GM21381 (cell line): ENCODE measurements at regions not wholly inside any gene's neighbourhood (a gene's known extent, or its start where the extent isn't known, plus 50 kb on each side); places are given as distances from the start of the nearest gene placed in this dataset.

Source experiments
- ATAC-seq: cut with Tn5 transposase; IDR thresholded peaks from one replicate; pipeline ENCODE4 v1.9.1; 2021; ENCODE audit warnings: mild to moderate bottlenecking, moderate library complexity; ENCODE audit not compliant: unreplicated experiment

DNA sequence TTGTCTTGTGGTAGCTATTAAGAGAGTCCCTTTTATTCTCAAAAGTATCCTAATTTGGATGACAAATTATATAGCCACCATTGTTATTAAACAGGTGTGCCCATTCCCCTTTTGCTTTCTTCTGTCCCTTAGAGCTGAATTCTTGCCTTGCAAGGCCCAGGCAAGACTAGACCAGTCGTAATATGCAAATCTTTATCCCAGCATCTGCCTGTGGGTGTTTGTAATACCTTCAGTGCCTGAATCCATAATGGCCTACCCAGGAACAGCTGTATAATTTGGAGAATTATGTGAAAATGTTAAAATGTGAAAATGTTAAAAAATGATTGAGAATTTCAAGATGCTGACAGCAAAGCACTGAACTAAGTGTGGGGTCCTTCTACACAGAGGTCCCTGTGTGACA, 403.0 kb upstream of the RBMS3 start:
- no peak for ATAC-seq

DNA sequence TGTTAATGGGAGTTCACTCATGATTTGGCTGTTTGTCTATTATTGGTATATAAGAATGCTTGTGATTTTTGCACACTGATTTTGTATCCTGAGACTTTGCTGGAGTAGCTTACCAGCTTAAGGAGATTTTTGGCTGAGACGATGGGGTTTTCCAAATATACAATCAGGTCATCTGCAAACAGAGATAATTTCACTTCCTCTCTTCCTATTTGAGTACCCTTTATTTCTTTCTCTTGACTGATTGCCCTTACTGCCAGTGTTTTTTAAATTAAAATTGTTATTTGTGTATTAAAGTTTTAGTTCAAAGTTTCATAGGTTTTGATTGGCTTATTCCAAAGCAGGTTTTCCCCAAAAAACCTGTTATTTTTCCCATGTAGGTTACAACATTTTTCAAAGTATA, 390.5 kb upstream of the RBMS3 start:
- no peak for ATAC-seq

DNA sequence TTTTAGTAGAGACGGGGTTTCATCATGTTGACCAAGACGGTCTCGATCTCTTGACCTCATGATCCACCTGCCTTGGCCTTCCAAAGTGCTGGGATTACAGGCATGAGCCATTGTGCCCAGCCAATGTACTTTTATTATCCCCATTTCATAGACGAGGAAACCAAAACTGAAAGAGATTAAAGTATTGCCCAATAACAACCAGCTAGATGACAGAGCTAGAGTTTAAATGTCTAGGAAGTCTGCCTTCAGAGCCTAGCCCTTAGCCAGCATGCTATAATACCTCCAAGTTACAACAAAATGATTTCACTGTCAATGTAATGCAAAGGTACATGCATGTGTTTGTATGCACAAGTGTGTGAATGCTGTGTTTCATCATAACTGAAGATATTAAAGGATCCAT, 389.4 kb upstream of the RBMS3 start:
- ATAC-seq: no peak

- no peak for ATAC-seq
Observed at GRCh38 chr3:28900301-28900700, 380.6 kb upstream of the RBMS3 start.

- no peak for ATAC-seq
Observed at GRCh38 chr3:28901018-28901417, 379.9 kb upstream of the RBMS3 start.

GRCh38 chr3:28903171-28903601, 377.7 kb upstream of the RBMS3 start:
- no peak for ATAC-seq

GRCh38 chr3:28905798-28906197, 375.1 kb upstream of the RBMS3 start:
- ATAC-seq: no peak

GRCh38 chr3:28906561-28907310, 374.1 kb upstream of the RBMS3 start:
- no peak for ATAC-seq

- no peak for ATAC-seq
Observed at GRCh38 chr3:28907616-28908015, 373.3 kb upstream of the RBMS3 start.

DNA sequence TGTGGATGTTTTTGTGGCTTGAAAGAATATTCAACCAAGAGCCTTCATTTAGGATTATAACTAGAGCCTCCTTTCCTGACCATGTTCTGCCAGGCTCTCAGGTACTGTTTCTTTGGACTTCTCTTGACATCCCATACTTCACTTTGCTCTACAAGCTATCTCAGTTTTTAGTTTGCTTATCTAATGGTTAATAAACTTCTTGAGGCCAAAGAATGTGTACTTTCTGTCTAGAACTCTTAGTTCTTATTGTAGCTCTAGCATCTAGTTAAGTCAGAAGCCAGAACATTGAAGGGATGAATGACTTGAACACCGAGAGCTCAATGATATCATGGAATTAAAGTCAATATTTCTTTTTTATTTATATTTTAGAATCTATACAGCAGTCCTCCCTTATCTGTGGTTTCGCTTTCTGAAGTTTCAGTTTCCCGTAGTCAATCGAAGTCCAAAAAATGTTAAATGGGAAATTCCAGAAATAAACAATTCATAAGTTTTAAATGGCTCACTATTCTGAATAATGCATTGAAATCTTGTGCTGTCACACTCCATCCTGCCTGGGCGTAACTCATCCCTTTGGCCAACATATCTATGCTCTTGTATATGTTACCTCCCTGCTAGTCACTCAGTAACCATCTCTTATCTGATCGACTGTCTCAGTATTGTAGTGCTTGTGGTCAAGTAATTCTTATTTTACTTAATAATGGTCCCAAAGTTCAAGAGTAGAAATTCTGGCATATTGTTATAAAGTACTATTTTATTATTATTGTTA, 368.6 kb upstream of the RBMS3 start:
- no peak for ATAC-seq

- ATAC-seq: no peak
Observed at GRCh38 chr3:28915741-28916500, 364.9 kb upstream of the RBMS3 start.

DNA sequence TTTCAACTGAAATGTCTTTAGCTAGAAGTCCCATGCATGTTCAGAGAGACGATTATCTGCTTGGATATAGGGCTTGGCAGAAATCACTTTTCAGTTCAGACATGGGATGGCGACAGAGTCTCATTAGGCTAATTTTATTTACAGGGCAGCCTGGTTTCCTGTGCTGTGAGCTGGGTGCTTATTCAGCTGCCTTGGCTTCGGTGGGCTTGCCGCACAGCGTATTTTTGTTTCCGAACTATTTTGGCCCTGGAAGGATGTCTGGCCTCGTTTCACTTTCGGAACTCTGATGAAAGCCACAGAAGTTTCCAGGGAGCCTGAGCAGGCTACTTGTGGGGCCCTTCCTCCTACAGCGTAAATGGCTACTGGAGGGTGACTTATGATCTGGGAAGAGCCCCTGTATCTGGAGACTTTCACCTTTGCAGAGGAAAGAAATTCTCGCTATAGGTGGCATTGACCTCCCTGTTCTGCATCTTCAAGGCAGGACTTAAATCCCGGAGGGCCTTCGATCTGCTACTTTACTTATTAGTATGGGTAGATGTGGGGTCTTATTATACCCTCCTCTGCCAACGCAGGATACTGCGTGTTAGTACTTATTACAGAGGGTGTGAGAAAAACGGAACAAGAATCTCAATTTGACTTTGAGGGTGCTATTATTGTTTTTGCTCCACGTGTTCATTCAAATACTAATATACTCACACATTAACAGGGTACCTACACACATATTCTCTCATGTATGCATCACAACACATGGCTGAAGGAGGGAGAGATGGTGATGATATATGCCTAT, 364.0 kb upstream of the RBMS3 start:
- ATAC-seq: peak; percentile 95

- no peak for ATAC-seq
Observed at GRCh38 chr3:28917895-28918475, 362.9 kb upstream of the RBMS3 start.

- ATAC-seq: no peak
Observed at GRCh38 chr3:28922376-28922775, 358.5 kb upstream of the RBMS3 start.

DNA sequence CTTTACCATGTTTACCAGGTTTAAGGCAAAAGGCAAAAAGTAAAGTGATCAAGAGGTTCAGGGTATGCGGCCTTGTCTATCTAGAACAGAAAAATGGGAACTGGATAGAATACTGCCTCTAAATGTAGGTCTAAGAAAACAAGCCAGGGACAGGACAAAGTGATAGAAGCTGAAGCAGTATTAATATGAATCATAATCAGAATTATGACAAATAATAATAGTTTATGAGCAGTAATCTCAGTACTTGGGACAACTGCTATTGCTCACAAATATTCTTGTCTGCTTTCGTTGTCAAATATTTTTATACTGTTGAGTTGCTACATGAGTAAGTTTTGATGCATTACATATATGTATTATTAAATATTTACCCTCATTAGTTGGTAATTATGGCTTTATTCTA, 356.9 kb upstream of the RBMS3 start:
- no peak for ATAC-seq

- ATAC-seq: no peak
Observed at GRCh38 chr3:28924744-28925360, 356.0 kb upstream of the RBMS3 start.

GRCh38 chr3:28933337-28933736, 347.5 kb upstream of the RBMS3 start:
- ATAC-seq: no peak

GRCh38 chr3:28934126-28934813, 346.6 kb upstream of the RBMS3 start:
- ATAC-seq: no peak

- ATAC-seq: no peak
Observed at GRCh38 chr3:28935146-28935545, 345.7 kb upstream of the RBMS3 start.
